Smooth muscle cell (in vitro differentiated cells): ENCODE measurements at regions not wholly inside any gene's neighbourhood (a gene's known extent, or its start where the extent isn't known, plus 50 kb on each side); places are given as distances from the start of the nearest gene placed in this dataset.
A peak's percentile ranks its signal among the peaks of the same experiment; 100 is the strongest.

Experiments used
- DNase-seq: peaks from one replicate; lab custom pipeline; 2025; ENCODE audit not compliant: unreplicated experiment; lab: John Stamatoyannopoulos, UW
- H2AFZ ChIP-seq: fragments of 200-600 bp; sonication (generic); 2 replicates; pipeline ENCODE4 v1.6.0; 2016; ENCODE audit warnings: antibody characterized with exemption, low read depth, mild to moderate bottlenecking
- H3F3A ChIP-seq: fragments of 200-600 bp; sonication (generic); 2 replicates; pipeline ENCODE4 v1.6.0; 2017; ENCODE audit warnings: antibody characterized with exemption, low read depth
- H3K27ac ChIP-seq: fragments of 200-600 bp; sonication (generic); 2 replicates; pipeline ENCODE4 v1.5.1; 2016; ENCODE audit warnings: low read depth, mild to moderate bottlenecking
- H3K27me3 ChIP-seq: fragments of 200-600 bp; sonication (generic); 2 replicates; pipeline ENCODE4 v1.6.1; 2016; ENCODE audit warnings: low read depth, mild to moderate bottlenecking
- H3K36me3 ChIP-seq: fragments of 200-600 bp; sonication (generic); 2 replicates; pipeline ENCODE4 v1.5.1; 2016; ENCODE audit warnings: low read depth
- H3K4me1 ChIP-seq: fragments of 200-600 bp; sonication (generic); 2 replicates; pipeline ENCODE4 v1.5.1; 2016; ENCODE audit warnings: low read depth
- H3K4me2 ChIP-seq: fragments of 200-600 bp; sonication (generic); 2 replicates; pipeline ENCODE4 v1.6.0; 2016; ENCODE audit warnings: mild to moderate bottlenecking
- H3K4me3 ChIP-seq: fragments of 200-600 bp; sonication (generic); 2 replicates; pipeline ENCODE4 v1.5.1; 2016; ENCODE audit warnings: mild to moderate bottlenecking
- H3K79me2 ChIP-seq: fragments of 200-600 bp; sonication (generic); 2 replicates; pipeline ENCODE4 v1.6.0; 2016; ENCODE audit warnings: low read depth, mild to moderate bottlenecking
- H3K9ac ChIP-seq: fragments of 200-600 bp; sonication (generic); 2 replicates; pipeline ENCODE4 v1.6.0; 2016; ENCODE audit warnings: low read depth
- H3K9me3 ChIP-seq: fragments of 200-600 bp; sonication (generic); replicated peaks from 2 replicates; pipeline ENCODE4 v1.5.1; 2016; ENCODE audit warnings: low read depth
- H4K20me1 ChIP-seq: fragments of 200-600 bp; sonication (generic); 2 replicates; pipeline ENCODE4 v1.6.0; 2016; ENCODE audit warnings: low read depth
- CTCF ChIP-seq: fragments of 200-600 bp; sonication (generic); IDR thresholded peaks from 2 replicates; pipeline ENCODE4 v1.5.1; 2017; ENCODE audit warnings: borderline replicate concordance, mild to moderate bottlenecking, antibody characterized with exemption; ENCODE audit not compliant: insufficient read depth, poor library complexity, severe bottlenecking
- WGBS: methylation state at CpG from one replicate; pipeline ENCODE4 v1.1.7; 2016; ENCODE audit warnings: low lambda C conversion rate; 5-methylcytosine and 5-hydroxymethylcytosine counted together

- H3K9me3 ChIP-seq = no peaks in the 10 kb centered on the region
- no peaks in the 10 kb centered on the region for H3K4me1 ChIP-seq
- H3K36me3 ChIP-seq = no peaks in the 10 kb centered on the region
- no peak overlapping the region for H3K27ac ChIP-seq
- peaks cover 3% of the 10 kb centered on the region for H3K27me3 ChIP-seq
- no peak for DNase-seq
- H4K20me1 ChIP-seq = no peaks in the 10 kb centered on the region
- H3K4me2 ChIP-seq = no peak overlapping the region
- no peak overlapping the region for H3K4me3 ChIP-seq
- 36% methylated on average over 3 of the region's 3 CpGs for WGBS
- H2AFZ ChIP-seq = no peak overlapping the region
- no peak overlapping the region for H3K9ac ChIP-seq
- peaks cover 6% of the 10 kb centered on the region for H3F3A ChIP-seq
- no peaks in the 10 kb centered on the region for H3K79me2 ChIP-seq
- TF ChIP-seq CTCF = no peak
Measured at GRCh38 chr2:84247532-84247931, 211.5 kb downstream of the SUCLG1 start.

GRCh38 chr2:84243788-84244733 is 215.0 kb downstream of the SUCLG1 start:
- Histone ChIP-seq H3K36me3 (no peaks in the 10 kb centered on the region), H3K27ac (no peak overlapping the region), H3K79me2 (no peaks in the 10 kb centered on the region), H3F3A (peaks cover 6% of the 10 kb centered on the region), H4K20me1 (no peaks in the 10 kb centered on the region), H3K4me2 (peak overlapping the region; percentile 68), H3K4me1 (no peaks in the 10 kb centered on the region), H3K27me3 (no peaks in the 10 kb centered on the region), H3K9me3 (no peaks in the 10 kb centered on the region), H3K9ac (no peak overlapping the region), H3K4me3 (no peak overlapping the region), H2AFZ (peak overlapping the region; percentile 22)
- no peak for TF ChIP-seq CTCF
- WGBS = 54% methylated on average over 9 of the region's 9 CpGs
- no peak for DNase-seq

- H3K9ac ChIP-seq = no peak overlapping the region
- no peak overlapping the region for H3K4me3 ChIP-seq
- H3K4me1 ChIP-seq = no peaks in the 10 kb centered on the region
- DNase-seq = no peak
- TF ChIP-seq CTCF = no peak
- H3K79me2 ChIP-seq = no peaks in the 10 kb centered on the region
- 77% methylated on average over 2 of the region's 2 CpGs for WGBS
- H3F3A ChIP-seq = peaks cover 5% of the 10 kb centered on the region
- H3K27ac ChIP-seq = no peak overlapping the region
- H3K36me3 ChIP-seq = no peaks in the 10 kb centered on the region
- no peaks in the 10 kb centered on the region for H3K27me3 ChIP-seq
- no peak overlapping the region for H3K4me2 ChIP-seq
- no peak overlapping the region for H2AFZ ChIP-seq
- H4K20me1 ChIP-seq = no peaks in the 10 kb centered on the region
- no peaks in the 10 kb centered on the region for H3K9me3 ChIP-seq
Measured at GRCh38 chr2:84238907-84239306, 220.2 kb downstream of the SUCLG1 start.
